ENCODE measurements at regions not wholly inside any gene's neighbourhood (a gene's known extent, or its start where the extent isn't known, plus 50 kb on each side); places are given as distances from the start of the nearest gene placed in this dataset.
"Not testable (repeated sequence)": the region's sequence is repeated elsewhere in the genome, so short reads cannot be mapped to it uniquely, and the experiment has no call there.

- not testable (repeated sequence) for TF ChIP-seq CTCF (IDR thresholded peaks at IDR 0.05; ENCODE audit: low read depth, low read length); POLR2A (IDR thresholded peaks at IDR 0.05; ENCODE audit: extremely low read depth, insufficient read length); MYC (IDR thresholded peaks at IDR 0.05; ENCODE audit: low read depth, low read length); MAX (IDR thresholded peaks at IDR 0.05; ENCODE audit: low read depth, low read length)
These were observed 190.8 kb upstream of the KIT start for GRCh38 chr4:54466960-54467359.

Data from NB4 (cell line).